AG04450 (cell line): ENCODE measurements at regions not wholly inside any gene's neighbourhood (a gene's known extent, or its start where the extent isn't known, plus 50 kb on each side); places are given as distances from the start of the nearest gene placed in this dataset.

Experiments
- CTCF ChIA-PET: fragments of 300-600, 350-600 bp; formaldehyde crosslinking; extraction: SDS; loops from one replicate; lab custom pipeline; 2022; ENCODE audit warnings: antibody characterized with exemption, inconsistent platforms; lab: Charles Lee
- POLR2A ChIA-PET: fragments of 350-600 bp; formaldehyde crosslinking; extraction: SDS; loops from one replicate; lab custom pipeline; 2021; ENCODE audit warnings: antibody characterized with exemption, inconsistent platforms; lab: Yijun Ruan, JAX
- DNase-seq: peaks from one replicate; pipeline ENCODE4 v3.0.0-alpha.2; 2011; ENCODE audit warnings: low read depth, low spot score
- H3K27ac ChIP-seq: one replicate; pipeline ENCODE4 v1.5.1; 2012; ENCODE audit warnings: low read depth, low read length, control low read depth
- H3K27me3 ChIP-seq: one replicate; pipeline ENCODE4 v1.6.0; 2012; ENCODE audit warnings: low read length; ENCODE audit not compliant: control insufficient read depth, insufficient read depth
- H3K4me3 ChIP-seq: 2 replicates; pipeline ENCODE4 v1.5.1; 2011; ENCODE audit warnings: mild to moderate bottlenecking, low read depth, low read length, control low read depth
- H3K9me3 ChIP-seq: 2 replicates; pipeline ENCODE4 v1.5.1; 2012; ENCODE audit warnings: low read length; ENCODE audit not compliant: control insufficient read depth, insufficient read depth
- TF ChIP-seq, protein P1 (sequence below): IDR thresholded peaks from 2 replicates; pipeline ENCODE4 v1.5.1; 2011; ENCODE audit warnings: low read depth, low read length, control low read depth, inconsistent platforms

- no peaks in the 10 kb centered on the region for H3K9me3 ChIP-seq
- no peaks in the 10 kb centered on the region for H3K27me3 ChIP-seq
- ChIA-PET CTCF (no interaction called here), POLR2A (no interaction called here)
- no peak overlapping the region for H3K27ac ChIP-seq
- TF ChIP-seq, protein P1, sequence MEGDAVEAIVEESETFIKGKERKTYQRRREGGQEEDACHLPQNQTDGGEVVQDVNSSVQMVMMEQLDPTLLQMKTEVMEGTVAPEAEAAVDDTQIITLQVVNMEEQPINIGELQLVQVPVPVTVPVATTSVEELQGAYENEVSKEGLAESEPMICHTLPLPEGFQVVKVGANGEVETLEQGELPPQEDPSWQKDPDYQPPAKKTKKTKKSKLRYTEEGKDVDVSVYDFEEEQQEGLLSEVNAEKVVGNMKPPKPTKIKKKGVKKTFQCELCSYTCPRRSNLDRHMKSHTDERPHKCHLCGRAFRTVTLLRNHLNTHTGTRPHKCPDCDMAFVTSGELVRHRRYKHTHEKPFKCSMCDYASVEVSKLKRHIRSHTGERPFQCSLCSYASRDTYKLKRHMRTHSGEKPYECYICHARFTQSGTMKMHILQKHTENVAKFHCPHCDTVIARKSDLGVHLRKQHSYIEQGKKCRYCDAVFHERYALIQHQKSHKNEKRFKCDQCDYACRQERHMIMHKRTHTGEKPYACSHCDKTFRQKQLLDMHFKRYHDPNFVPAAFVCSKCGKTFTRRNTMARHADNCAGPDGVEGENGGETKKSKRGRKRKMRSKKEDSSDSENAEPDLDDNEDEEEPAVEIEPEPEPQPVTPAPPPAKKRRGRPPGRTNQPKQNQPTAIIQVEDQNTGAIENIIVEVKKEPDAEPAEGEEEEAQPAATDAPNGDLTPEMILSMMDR: no peak
- no peak for DNase-seq
- H3K4me3 ChIP-seq: no peak overlapping the region
Measured at GRCh38 chr4:149952716-149953115, 125.5 kb upstream of the DCLK2 start.

- Histone ChIP-seq H3K27ac (no peak overlapping the region), H3K4me3 (no peak overlapping the region), H3K9me3 (no peaks in the 10 kb centered on the region), H3K27me3 (no peaks in the 10 kb centered on the region)
- ChIA-PET POLR2A (no interaction called here), CTCF (no interaction called here)
- TF ChIP-seq, protein P1: no peak
- DNase-seq: no peak
Measured at GRCh38 chr4:149955780-149956390, 122.4 kb upstream of the DCLK2 start.

- Histone ChIP-seq H3K27me3 (no peaks in the 10 kb centered on the region), H3K27ac (no peak overlapping the region), H3K9me3 (no peaks in the 10 kb centered on the region), H3K4me3 (no peak overlapping the region)
- no peak for DNase-seq
- TF ChIP-seq, protein P1: no peak
- CTCF ChIA-PET: no interaction called here
- POLR2A ChIA-PET: no interaction called here
Measured at GRCh38 chr4:149956678-149957077, 121.6 kb upstream of the DCLK2 start.

GRCh38 chr4:149961876-149962597, 116.2 kb upstream of the DCLK2 start:
- TF ChIP-seq, protein P1: no peak
- Histone ChIP-seq H3K9me3 (no peaks in the 10 kb centered on the region), H3K27me3 (no peaks in the 10 kb centered on the region), H3K27ac (no peak overlapping the region), H3K4me3 (no peak overlapping the region)
- ChIA-PET POLR2A (no interaction called here), CTCF (interaction anchor here (0.8 kb wide), 1 partner anchor 19 kb away, joined by 7 read pairs; no protein-coding TSS in a partner anchor)
- DNase-seq: peak; percentile 13

DNA sequence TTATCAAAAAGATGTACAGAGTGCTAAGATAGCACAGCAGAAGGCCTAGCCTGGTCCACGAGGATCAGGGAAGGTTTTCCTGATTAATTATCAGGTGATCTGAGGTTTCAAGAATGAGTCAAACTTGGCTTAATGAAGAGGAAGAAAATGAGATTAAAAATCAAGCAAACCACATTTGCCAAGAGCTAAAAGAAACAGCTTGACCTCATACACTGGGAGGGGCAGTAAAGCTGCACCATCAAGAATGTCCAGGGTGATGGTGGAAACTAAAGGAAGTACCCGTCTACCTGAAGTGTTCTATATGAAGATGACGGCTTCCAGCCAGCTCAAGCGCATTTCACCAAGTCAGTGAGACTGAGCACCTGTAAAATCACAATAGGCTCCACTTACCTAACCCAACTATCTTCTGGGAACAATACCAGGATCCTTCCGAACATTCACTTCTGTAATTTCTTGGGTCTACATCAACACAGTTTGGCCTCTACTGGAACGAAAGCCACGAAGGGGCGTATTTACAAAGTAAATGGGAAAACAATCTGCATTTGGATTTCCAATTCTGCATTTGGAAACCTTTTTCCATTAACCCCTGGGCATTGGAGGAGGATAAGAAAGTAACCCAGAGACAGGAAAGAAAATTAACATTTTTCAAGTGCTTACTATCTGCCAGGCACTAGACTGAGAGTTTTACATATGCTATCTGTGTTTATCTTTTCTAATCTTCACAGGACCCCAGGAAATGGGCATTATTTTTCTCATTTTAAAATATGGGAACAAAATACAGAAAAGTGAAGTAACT, 114.0 kb upstream of the DCLK2 start:
- ChIA-PET CTCF (interaction anchor here (0.9 kb wide), 1 partner anchor 279 kb away, joined by 3 read pairs; no protein-coding TSS in a partner anchor), POLR2A (no interaction called here)

More for the DNA sequence above, 114.0 kb upstream of the DCLK2 start:
- Histone ChIP-seq H3K27me3 (no peaks in the 10 kb centered on the region), H3K9me3 (no peaks in the 10 kb centered on the region), H3K4me3 (no peak overlapping the region), H3K27ac (no peak overlapping the region)
- TF ChIP-seq, protein P1: no peak
- DNase-seq: no peak
